ENCODE measurements at regions not wholly inside any gene's neighbourhood (a gene's known extent, or its start where the extent isn't known, plus 50 kb on each side); places are given as distances from the start of the nearest gene placed in this dataset.

DNA sequence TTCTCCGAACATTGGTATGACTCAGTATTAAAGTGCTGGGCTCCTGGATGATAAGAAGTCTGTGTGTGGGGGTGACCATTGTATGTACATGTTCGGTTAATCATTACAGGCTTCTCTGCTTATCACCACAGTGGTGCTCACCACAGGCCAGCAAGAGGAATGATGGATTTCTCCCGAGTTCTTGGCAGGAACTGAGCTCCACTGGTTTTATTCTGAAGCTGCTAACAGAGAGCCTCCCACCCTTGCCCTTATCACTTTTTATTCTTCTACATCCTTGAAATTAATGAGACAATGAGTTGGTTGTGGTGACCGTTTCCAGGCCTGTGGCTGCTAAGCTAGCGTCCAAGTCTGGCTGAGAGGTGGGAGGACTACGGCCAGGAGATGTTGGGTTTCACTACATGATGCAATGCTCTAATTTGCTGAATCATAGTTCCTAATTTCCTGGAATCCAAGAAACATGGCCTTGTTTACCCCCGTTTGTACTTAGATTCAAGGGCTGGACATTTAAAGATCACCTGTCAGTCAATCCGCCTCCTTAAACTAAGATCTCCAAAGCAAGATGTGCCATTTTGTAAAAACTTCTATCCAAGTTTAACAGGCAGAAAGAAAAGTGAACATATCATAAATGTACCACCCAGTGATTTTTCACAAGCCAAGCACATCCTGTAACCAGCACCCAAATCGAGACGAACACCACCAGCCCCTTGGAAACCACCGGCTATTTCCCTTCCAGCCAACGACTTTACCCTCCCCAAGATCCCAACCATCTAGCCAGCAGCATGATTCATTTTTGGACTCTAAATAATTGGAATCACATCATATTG, 172.5 kb downstream of the FOXA2 start (continued):
- TF ChIP-seq, protein P1, sequence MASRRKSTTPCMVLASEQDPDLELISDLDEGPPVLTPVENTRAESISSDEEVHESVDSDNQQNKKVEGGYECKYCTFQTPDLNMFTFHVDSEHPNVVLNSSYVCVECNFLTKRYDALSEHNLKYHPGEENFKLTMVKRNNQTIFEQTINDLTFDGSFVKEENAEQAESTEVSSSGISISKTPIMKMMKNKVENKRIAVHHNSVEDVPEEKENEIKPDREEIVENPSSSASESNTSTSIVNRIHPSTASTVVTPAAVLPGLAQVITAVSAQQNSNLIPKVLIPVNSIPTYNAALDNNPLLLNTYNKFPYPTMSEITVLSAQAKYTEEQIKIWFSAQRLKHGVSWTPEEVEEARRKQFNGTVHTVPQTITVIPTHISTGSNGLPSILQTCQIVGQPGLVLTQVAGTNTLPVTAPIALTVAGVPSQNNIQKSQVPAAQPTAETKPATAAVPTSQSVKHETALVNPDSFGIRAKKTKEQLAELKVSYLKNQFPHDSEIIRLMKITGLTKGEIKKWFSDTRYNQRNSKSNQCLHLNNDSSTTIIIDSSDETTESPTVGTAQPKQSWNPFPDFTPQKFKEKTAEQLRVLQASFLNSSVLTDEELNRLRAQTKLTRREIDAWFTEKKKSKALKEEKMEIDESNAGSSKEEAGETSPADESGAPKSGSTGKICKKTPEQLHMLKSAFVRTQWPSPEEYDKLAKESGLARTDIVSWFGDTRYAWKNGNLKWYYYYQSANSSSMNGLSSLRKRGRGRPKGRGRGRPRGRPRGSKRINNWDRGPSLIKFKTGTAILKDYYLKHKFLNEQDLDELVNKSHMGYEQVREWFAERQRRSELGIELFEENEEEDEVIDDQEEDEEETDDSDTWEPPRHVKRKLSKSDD (CRISPR knock-in tag; IDR thresholded peaks at IDR 0.05; ENCODE audit: low read depth), result no peak
- TF ChIP-seq, protein P2, sequence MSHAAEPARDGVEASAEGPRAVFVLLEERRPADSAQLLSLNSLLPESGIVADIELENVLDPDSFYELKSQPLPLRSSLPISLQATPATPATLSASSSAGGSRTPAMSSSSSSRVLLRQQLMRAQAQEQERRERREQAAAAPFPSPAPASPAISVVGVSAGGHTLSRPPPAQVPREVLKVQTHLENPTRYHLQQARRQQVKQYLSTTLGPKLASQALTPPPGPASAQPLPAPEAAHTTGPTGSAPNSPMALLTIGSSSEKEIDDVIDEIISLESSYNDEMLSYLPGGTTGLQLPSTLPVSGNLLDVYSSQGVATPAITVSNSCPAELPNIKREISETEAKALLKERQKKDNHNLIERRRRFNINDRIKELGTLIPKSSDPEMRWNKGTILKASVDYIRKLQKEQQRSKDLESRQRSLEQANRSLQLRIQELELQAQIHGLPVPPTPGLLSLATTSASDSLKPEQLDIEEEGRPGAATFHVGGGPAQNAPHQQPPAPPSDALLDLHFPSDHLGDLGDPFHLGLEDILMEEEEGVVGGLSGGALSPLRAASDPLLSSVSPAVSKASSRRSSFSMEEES (CRISPR knock-in tag; IDR thresholded peaks at IDR 0.05), result peak; percentile 12; the same call in 1 of the 2 replicates
- TF ChIP-seq ZNF484 (CRISPR knock-in tag; IDR thresholded peaks at IDR 0.05; ENCODE audit: borderline replicate concordance, low read depth) (no peak), PRPF4 (IDR thresholded peaks at IDR 0.05; ENCODE audit: low read depth, low read length, poor library complexity, severe bottlenecking) (no peak), ZNF331 (CRISPR knock-in tag; IDR thresholded peaks at IDR 0.05) (no peak; the same call in none of the 2 replicates), REPIN1 (CRISPR knock-in tag; IDR thresholded peaks at IDR 0.05; ENCODE audit: borderline replicate concordance, low read depth) (peak; percentile 24; the same call in 1 of the 2 replicates), GLI4 (CRISPR knock-in tag; IDR thresholded peaks at IDR 0.05; ENCODE audit: borderline replicate concordance) (peak; percentile 41; the same call in 1 of the 2 replicates), SALL1 (CRISPR knock-in tag; IDR thresholded peaks at IDR 0.05) (peak; percentile 81; the same call in 1 of the 2 replicates), ATF7 (IDR thresholded peaks at IDR 0.05) (peak; percentile 15; the same call in 1 of the 2 replicates), ATF7 (CRISPR knock-in tag; IDR thresholded peaks at IDR 0.05) (peak; percentile 86), SMARCC2 (IDR thresholded peaks at IDR 0.05) (no peak), ZNF709 (CRISPR knock-in tag; IDR thresholded peaks at IDR 0.05) (peak; percentile 89)
- TF ChIP-seq, protein P3, sequence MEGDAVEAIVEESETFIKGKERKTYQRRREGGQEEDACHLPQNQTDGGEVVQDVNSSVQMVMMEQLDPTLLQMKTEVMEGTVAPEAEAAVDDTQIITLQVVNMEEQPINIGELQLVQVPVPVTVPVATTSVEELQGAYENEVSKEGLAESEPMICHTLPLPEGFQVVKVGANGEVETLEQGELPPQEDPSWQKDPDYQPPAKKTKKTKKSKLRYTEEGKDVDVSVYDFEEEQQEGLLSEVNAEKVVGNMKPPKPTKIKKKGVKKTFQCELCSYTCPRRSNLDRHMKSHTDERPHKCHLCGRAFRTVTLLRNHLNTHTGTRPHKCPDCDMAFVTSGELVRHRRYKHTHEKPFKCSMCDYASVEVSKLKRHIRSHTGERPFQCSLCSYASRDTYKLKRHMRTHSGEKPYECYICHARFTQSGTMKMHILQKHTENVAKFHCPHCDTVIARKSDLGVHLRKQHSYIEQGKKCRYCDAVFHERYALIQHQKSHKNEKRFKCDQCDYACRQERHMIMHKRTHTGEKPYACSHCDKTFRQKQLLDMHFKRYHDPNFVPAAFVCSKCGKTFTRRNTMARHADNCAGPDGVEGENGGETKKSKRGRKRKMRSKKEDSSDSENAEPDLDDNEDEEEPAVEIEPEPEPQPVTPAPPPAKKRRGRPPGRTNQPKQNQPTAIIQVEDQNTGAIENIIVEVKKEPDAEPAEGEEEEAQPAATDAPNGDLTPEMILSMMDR (CRISPR knock-in tag; IDR thresholded peaks at IDR 0.05), result 0 out of 2 replicates have a peak, but pooled peaks have one; percentile 4
- TF ChIP-seq, protein P4, sequence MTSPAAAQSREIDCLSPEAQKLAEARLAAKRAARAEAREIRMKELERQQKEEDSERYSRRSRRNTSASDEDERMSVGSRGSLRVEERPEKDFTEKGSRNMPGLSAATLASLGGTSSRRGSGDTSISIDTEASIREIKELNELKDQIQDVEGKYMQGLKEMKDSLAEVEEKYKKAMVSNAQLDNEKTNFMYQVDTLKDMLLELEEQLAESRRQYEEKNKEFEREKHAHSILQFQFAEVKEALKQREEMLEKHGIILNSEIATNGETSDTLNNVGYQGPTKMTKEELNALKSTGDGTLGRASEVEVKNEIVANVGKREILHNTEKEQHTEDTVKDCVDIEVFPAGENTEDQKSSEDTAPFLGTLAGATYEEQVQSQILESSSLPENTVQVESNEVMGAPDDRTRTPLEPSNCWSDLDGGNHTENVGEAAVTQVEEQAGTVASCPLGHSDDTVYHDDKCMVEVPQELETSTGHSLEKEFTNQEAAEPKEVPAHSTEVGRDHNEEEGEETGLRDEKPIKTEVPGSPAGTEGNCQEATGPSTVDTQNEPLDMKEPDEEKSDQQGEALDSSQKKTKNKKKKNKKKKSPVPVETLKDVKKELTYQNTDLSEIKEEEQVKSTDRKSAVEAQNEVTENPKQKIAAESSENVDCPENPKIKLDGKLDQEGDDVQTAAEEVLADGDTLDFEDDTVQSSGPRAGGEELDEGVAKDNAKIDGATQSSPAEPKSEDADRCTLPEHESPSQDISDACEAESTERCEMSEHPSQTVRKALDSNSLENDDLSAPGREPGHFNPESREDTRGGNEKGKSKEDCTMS (CRISPR knock-in tag; conservative IDR thresholded peaks at IDR 0.05), result no peak

Measured in HepG2 (cell line).